NT2/D1 (cell line): ENCODE measurements at regions not wholly inside any gene's neighbourhood (a gene's known extent, or its start where the extent isn't known, plus 50 kb on each side); places are given as distances from the start of the nearest gene placed in this dataset.

Experiments used
- YY1 ChIP-seq: IDR thresholded peaks from 2 replicates; pipeline ENCODE4 v1.6.1; 2011; ENCODE audit not compliant: insufficient read length, insufficient read depth
- ZNF274 ChIP-seq: IDR thresholded peaks from 2 replicates; pipeline ENCODE4 v1.6.1; 2011; ENCODE audit warnings: mild to moderate bottlenecking, low read depth, low read length

DNA sequence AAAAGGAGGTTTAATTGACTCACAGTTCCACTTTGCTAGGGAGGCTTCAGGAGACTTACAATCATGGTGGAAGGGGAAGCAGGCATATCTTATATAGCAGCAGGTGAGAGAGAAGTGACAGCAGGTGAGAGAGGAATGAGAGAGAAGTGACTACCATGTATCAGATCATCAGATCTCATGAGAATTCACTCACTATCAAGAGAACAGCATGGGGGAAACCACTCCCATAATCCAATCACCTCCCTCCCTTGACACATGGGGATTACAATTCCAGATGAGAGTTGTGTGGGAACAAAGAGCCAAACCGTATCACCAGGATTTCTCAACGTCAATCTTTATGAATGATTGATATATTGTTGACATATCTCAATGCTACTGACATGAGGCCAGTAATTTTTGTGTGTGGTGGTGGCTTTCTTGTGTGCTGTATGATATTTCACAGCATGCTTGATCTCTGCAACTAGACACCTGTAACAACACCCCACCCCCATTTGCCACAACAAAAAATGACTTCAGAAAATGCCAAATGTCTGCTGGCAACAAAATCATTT is 1470.9 kb upstream of the SEL1L start:
- TF ChIP-seq YY1 (no peak), ZNF274 (no peak)
